ENCODE measurements at regions not wholly inside any gene's neighbourhood (a gene's known extent, or its start where the extent isn't known, plus 50 kb on each side); places are given as distances from the start of the nearest gene placed in this dataset. TPM values are rescaled to one million over a fixed set of nuclear protein-coding genes. Genes with fewer than 3 reads are reported as not detected.
"Not testable (repeated sequence)": the region's sequence is repeated elsewhere in the genome, so short reads cannot be mapped to it uniquely, and the experiment has no call there.

GRCh38 chr9:60545878-60546385 lies 368.3 kb upstream of the SPATA31A5 start:
- no peaks in the 10 kb centered on the region for H3K36me3 ChIP-seq (replicated peaks in 1 of 2; ENCODE audit: control insufficient read depth in 2 of 2, insufficient read depth in 2 of 2, low read length in 2 of 2)
- no peak overlapping the region for H2BK120ac ChIP-seq (ENCODE audit: low read depth, low read length)
- no peaks in the 10 kb centered on the region for H3K27me3 ChIP-seq (ENCODE audit: control insufficient read depth in 3 of 3, insufficient read depth in 3 of 3, low read depth in 1 of 3, low read length in 3 of 3)
- no peak for DNase-seq (ENCODE audit: low spot score)
- H3K23ac ChIP-seq (ENCODE audit: low read depth, low read length, poor library complexity): no peak overlapping the region
- H3K9ac ChIP-seq (ENCODE audit: low read depth, low read length, poor library complexity): no peak overlapping the region
- WGBS, 2 donors (ENCODE audit: extremely low coverage in 2 of 2, insufficient read length in 2 of 2, insufficient replicate concordance in 1 of 2): no CpG with 5 or more reads among the region's 27 CpGs
- no peak overlapping the region for H2AFZ ChIP-seq (ENCODE audit: low read length)
- peaks cover 0 to 6% of the 10 kb centered on the region in 2 donors for H3K9me3 ChIP-seq (replicated peaks in 1 of 2; ENCODE audit: control insufficient read depth in 2 of 2, insufficient read depth in 1 of 2, low read depth in 1 of 2, low read length in 2 of 2)
- no peaks in the 10 kb centered on the region for H3K4me1 ChIP-seq (ENCODE audit: control insufficient read depth in 2 of 2, insufficient read depth in 1 of 2, low read depth in 1 of 2, low read length in 2 of 2)
- no peak overlapping the region for H3K4ac ChIP-seq (ENCODE audit: low read length)
- H2BK15ac ChIP-seq (ENCODE audit: low read length): no peak overlapping the region
- no peak overlapping the region for H3K4me3 ChIP-seq (ENCODE audit: low read length in 2 of 2)
- H3K14ac ChIP-seq (ENCODE audit: low read length): no peak overlapping the region
- H2AK5ac ChIP-seq (ENCODE audit: low read depth, low read length): no peak overlapping the region
- H3K18ac ChIP-seq (ENCODE audit: low read length): no peak overlapping the region
- H4K8ac ChIP-seq (ENCODE audit: low read depth, low read length): no peak overlapping the region
- no peaks in the 10 kb centered on the region for H3K79me1 ChIP-seq (ENCODE audit: low read depth, low read length)
- H2BK5ac ChIP-seq (ENCODE audit: low read length): no peak overlapping the region
- H3K4me2 ChIP-seq (ENCODE audit: insufficient read depth, low read length, poor library complexity, severe bottlenecking): no peak overlapping the region
- no peak overlapping the region for H2BK12ac ChIP-seq (ENCODE audit: low read length)
- no peak overlapping the region for H4K91ac ChIP-seq (ENCODE audit: low read depth, low read length, poor library complexity)
- no peak overlapping the region for H3K27ac ChIP-seq (replicated peaks; ENCODE audit: low read length)

GRCh38 chr9:60546406-60546805 lies 367.8 kb upstream of the SPATA31A5 start:
- Histone ChIP-seq H2BK5ac (ENCODE audit: low read length) (no peak overlapping the region), H3K36me3 (replicated peaks in 1 of 2; ENCODE audit: control insufficient read depth in 2 of 2, insufficient read depth in 2 of 2, low read length in 2 of 2) (no peaks in the 10 kb centered on the region), H2BK12ac (ENCODE audit: low read length) (no peak overlapping the region), H3K9ac (ENCODE audit: low read depth, low read length, poor library complexity) (no peak overlapping the region), H3K4ac (ENCODE audit: low read length) (no peak overlapping the region), H3K23ac (ENCODE audit: low read depth, low read length, poor library complexity) (no peak overlapping the region), H3K4me3 (ENCODE audit: low read length in 2 of 2) (no peak overlapping the region), H4K91ac (ENCODE audit: low read depth, low read length, poor library complexity) (no peak overlapping the region), H3K27me3 (ENCODE audit: control insufficient read depth in 3 of 3, insufficient read depth in 3 of 3, low read depth in 1 of 3, low read length in 3 of 3) (no peaks in the 10 kb centered on the region), H3K4me1 (ENCODE audit: control insufficient read depth in 2 of 2, insufficient read depth in 1 of 2, low read depth in 1 of 2, low read length in 2 of 2) (no peaks in the 10 kb centered on the region), H3K4me2 (ENCODE audit: insufficient read depth, low read length, poor library complexity, severe bottlenecking) (no peak overlapping the region), H2BK120ac (ENCODE audit: low read depth, low read length) (no peak overlapping the region), H4K8ac (ENCODE audit: low read depth, low read length) (no peak overlapping the region), H3K27ac (replicated peaks; ENCODE audit: low read length) (no peak overlapping the region), H3K79me1 (ENCODE audit: low read depth, low read length) (no peaks in the 10 kb centered on the region), H3K18ac (ENCODE audit: low read length) (no peak overlapping the region), H2AFZ (ENCODE audit: low read length) (no peak overlapping the region), H3K9me3 (replicated peaks in 1 of 2; ENCODE audit: control insufficient read depth in 2 of 2, insufficient read depth in 1 of 2, low read depth in 1 of 2, low read length in 2 of 2) (peaks cover 0 to 6% of the 10 kb centered on the region in 2 donors), H2BK15ac (ENCODE audit: low read length) (no peak overlapping the region), H3K14ac (ENCODE audit: low read length) (peak overlapping the region; percentile 56), H2AK5ac (ENCODE audit: low read depth, low read length) (no peak overlapping the region)
- WGBS, 2 donors (ENCODE audit: extremely low coverage in 2 of 2, insufficient read length in 2 of 2, insufficient replicate concordance in 1 of 2): no CpG with 5 or more reads among the region's 19 CpGs
- no peak for DNase-seq (ENCODE audit: low spot score)

GRCh38 chr9:60546990-60547389 lies 367.2 kb upstream of the SPATA31A5 start:
- not testable (repeated sequence) for H3K27ac ChIP-seq (replicated peaks; ENCODE audit: low read length); H2BK120ac ChIP-seq (ENCODE audit: low read depth, low read length); H3K23ac ChIP-seq (ENCODE audit: low read depth, low read length, poor library complexity); H2BK5ac ChIP-seq (ENCODE audit: low read length); H2AK5ac ChIP-seq (ENCODE audit: low read depth, low read length); H3K9me3 ChIP-seq (replicated peaks in 1 of 2; ENCODE audit: control insufficient read depth in 2 of 2, insufficient read depth in 1 of 2, low read depth in 1 of 2, low read length in 2 of 2); H2BK15ac ChIP-seq (ENCODE audit: low read length); H3K79me1 ChIP-seq (ENCODE audit: low read depth, low read length); H3K4me3 ChIP-seq (ENCODE audit: low read length in 2 of 2); H3K4ac ChIP-seq (ENCODE audit: low read length); H4K91ac ChIP-seq (ENCODE audit: low read depth, low read length, poor library complexity); H3K9ac ChIP-seq (ENCODE audit: low read depth, low read length, poor library complexity); H3K4me1 ChIP-seq (ENCODE audit: control insufficient read depth in 2 of 2, insufficient read depth in 1 of 2, low read depth in 1 of 2, low read length in 2 of 2); H3K4me2 ChIP-seq (ENCODE audit: insufficient read depth, low read length, poor library complexity, severe bottlenecking); H3K27me3 ChIP-seq (ENCODE audit: control insufficient read depth in 3 of 3, insufficient read depth in 3 of 3, low read depth in 1 of 3, low read length in 3 of 3); H4K8ac ChIP-seq (ENCODE audit: low read depth, low read length); H3K14ac ChIP-seq (ENCODE audit: low read length); H3K36me3 ChIP-seq (replicated peaks in 1 of 2; ENCODE audit: control insufficient read depth in 2 of 2, insufficient read depth in 2 of 2, low read length in 2 of 2); H3K18ac ChIP-seq (ENCODE audit: low read length); H2AFZ ChIP-seq (ENCODE audit: low read length); H2BK12ac ChIP-seq (ENCODE audit: low read length); DNase-seq (ENCODE audit: low spot score)
- no CpG with 5 or more reads among the region's 18 CpGs for WGBS, 2 donors (ENCODE audit: extremely low coverage in 2 of 2, insufficient read length in 2 of 2, insufficient replicate concordance in 1 of 2)

Small RNAs in the stretch of these regions (small RNA-seq; reads per million reads assigned to genes)
- not detected for gene BX088702.1 (ENCODE audit: insufficient read depth)

Measured in neuronal stem cell (in vitro differentiated cells).